ENCODE measurements at regions not wholly inside any gene's neighbourhood (a gene's known extent, or its start where the extent isn't known, plus 50 kb on each side); places are given as distances from the start of the nearest gene placed in this dataset.

DNA sequence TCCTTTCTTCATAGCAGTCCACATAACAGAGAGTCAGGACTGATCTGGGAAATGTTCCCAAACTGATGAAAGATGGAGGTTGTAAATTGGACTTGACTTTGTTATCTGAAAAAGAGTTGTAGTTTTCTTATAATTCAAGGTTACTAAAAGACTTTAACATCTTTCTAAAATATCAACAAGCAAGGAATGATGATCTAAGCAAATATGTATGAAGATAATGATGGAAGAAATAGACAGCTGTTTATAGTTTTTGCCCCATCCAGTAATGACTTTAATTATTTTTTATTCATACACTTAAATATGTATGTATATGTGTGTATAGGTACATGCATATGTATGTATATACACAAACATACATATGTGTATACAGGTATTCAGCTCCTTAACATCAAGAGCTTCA lies 411.1 kb upstream of the SPOCK3 start:
- Histone ChIP-seq H3K4me3 (ENCODE audit: extremely low read depth, insufficient read depth, low read length, poor library complexity, severe bottlenecking) (no peak overlapping the region), H3K4me1 (ENCODE audit: control insufficient read depth, insufficient read depth, low read length, poor library complexity, severe bottlenecking) (no peaks in the 10 kb centered on the region), H3K27ac (ENCODE audit: low read depth, low read length, severe bottlenecking) (no peak overlapping the region), H3K36me3 (ENCODE audit: control insufficient read depth, insufficient read depth, low read length) (no peaks in the 10 kb centered on the region), H3K9me3 (ENCODE audit: control insufficient read depth, low read length) (no peaks in the 10 kb centered on the region)

DNA sequence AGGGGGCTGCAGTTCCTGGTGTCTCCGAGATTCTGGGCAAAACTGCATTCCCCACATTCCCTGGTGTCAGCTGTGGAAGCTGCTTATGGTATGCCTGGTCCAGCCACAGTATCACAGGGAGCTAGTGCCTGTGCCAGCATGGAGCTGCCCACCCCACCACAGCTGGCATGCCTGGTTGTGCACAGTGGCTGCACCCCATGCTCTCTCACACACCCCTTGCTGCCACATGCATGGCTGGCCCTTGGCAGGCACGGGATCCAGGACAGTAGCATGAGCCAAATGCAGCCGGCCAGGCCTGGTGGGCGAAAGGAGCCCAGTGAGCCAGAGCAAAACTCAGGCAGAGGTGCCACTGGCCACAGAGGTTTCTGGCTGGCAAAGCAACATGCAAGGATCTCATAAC lies 418.0 kb upstream of the SPOCK3 start:
- peaks cover 3% of the 10 kb centered on the region for H3K9me3 ChIP-seq (ENCODE audit: control insufficient read depth, low read length)
- no peak overlapping the region for H3K27ac ChIP-seq (ENCODE audit: low read depth, low read length, severe bottlenecking)
- no peaks in the 10 kb centered on the region for H3K36me3 ChIP-seq (ENCODE audit: control insufficient read depth, insufficient read depth, low read length)
- no peaks in the 10 kb centered on the region for H3K4me1 ChIP-seq (ENCODE audit: control insufficient read depth, insufficient read depth, low read length, poor library complexity, severe bottlenecking)
- no peak overlapping the region for H3K4me3 ChIP-seq (ENCODE audit: extremely low read depth, insufficient read depth, low read length, poor library complexity, severe bottlenecking)
- 78 to 86% methylated on average over 2 to 4 of the region's 4 CpGs for WGBS, 2 experiments (ENCODE audit: insufficient coverage in 2 of 2)

DNA sequence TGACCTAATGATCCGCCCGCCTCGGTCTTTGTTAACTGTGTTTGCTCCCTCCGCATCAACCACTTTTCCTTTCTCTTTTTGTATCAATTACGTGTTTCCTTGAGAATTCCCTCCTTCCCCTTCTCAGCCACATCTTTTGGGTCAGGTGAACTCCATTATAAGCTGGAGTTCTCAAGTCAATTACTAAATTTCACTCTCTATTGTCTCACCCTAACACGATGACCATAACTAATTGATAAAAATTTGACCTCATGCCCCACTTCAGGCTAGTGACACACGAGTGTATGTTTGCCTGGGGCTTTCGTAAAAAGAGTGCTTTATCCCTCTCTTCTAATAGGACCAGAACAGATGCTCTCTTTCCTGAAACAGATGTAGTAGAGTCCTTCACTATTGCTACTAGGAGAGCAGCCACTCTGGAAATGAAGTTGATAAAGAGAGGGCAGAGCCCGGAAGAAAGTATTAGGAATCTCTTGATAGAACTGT lies 403.6 kb upstream of the ANXA10 start:
- WGBS, 2 experiments (ENCODE audit: insufficient coverage in 2 of 2), result 82 to 92% methylated on average over 3 to 8 of the region's 9 CpGs
- H3K4me1 ChIP-seq (ENCODE audit: control insufficient read depth, insufficient read depth, low read length, poor library complexity, severe bottlenecking), result no peaks in the 10 kb centered on the region
- H3K27ac ChIP-seq (ENCODE audit: low read depth, low read length, severe bottlenecking), result no peak overlapping the region

DNA sequence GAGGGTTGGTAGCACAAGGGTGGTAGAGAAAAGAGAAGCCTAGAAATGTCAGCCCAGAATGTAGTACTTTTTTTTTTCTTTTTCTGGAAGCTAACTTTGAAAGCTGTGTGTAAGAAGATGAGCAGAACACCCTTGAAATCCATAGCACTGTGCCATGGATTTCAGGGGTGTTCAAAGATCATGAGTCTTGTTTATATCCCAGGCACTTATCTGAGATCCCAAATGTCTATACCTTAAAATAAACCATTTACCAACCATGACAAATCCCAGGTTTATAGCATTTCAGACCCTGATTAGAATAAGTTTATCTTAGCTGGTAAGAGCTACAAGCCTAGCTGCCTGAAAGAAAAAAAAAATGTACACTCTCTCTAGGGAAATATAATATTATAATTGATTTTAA lies 389.9 kb upstream of the ANXA10 start:
- Histone ChIP-seq H3K27ac (ENCODE audit: low read depth, low read length, severe bottlenecking) (no peak overlapping the region), H3K4me1 (ENCODE audit: control insufficient read depth, insufficient read depth, low read length, poor library complexity, severe bottlenecking) (no peaks in the 10 kb centered on the region), H3K4me3 (ENCODE audit: extremely low read depth, insufficient read depth, low read length, poor library complexity, severe bottlenecking) (no peak overlapping the region), H3K36me3 (ENCODE audit: control insufficient read depth, insufficient read depth, low read length) (no peaks in the 10 kb centered on the region), H3K9me3 (ENCODE audit: control insufficient read depth, low read length) (no peaks in the 10 kb centered on the region)

More for the DNA sequence above, 403.6 kb upstream of the ANXA10 start:
- Histone ChIP-seq H3K36me3 (ENCODE audit: control insufficient read depth, insufficient read depth, low read length) (no peaks in the 10 kb centered on the region), H3K4me3 (ENCODE audit: extremely low read depth, insufficient read depth, low read length, poor library complexity, severe bottlenecking) (no peak overlapping the region), H3K9me3 (ENCODE audit: control insufficient read depth, low read length) (no peaks in the 10 kb centered on the region)

DNA sequence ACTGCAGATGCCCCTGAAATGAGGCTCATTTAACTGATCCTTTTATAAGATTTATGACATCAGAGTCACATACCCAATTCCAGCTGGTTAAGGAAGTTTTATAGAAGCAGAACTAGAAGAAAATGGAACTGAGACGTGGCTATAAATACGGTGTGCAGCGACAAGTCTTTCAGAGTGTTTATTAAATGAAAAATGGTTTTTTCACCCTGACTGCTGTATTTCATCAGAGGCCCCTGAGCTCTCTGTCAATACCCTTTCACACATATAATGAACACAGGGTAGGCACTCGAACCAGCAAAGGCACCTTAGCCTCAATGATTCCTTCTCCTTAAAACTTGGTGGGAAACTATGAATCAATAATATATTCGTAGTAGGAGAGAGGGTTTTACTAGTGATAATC lies 380.8 kb upstream of the ANXA10 start:
- Histone ChIP-seq H3K36me3 (ENCODE audit: control insufficient read depth, insufficient read depth, low read length) (no peaks in the 10 kb centered on the region), H3K9me3 (ENCODE audit: control insufficient read depth, low read length) (no peaks in the 10 kb centered on the region), H3K27ac (ENCODE audit: low read depth, low read length, severe bottlenecking) (no peak overlapping the region), H3K4me1 (ENCODE audit: control insufficient read depth, insufficient read depth, low read length, poor library complexity, severe bottlenecking) (no peaks in the 10 kb centered on the region), H3K4me3 (ENCODE audit: extremely low read depth, insufficient read depth, low read length, poor library complexity, severe bottlenecking) (no peak overlapping the region)
- WGBS, 2 experiments (ENCODE audit: insufficient coverage in 2 of 2), result 80 to 100% methylated on average over 1 of the region's 5 CpGs

DNA sequence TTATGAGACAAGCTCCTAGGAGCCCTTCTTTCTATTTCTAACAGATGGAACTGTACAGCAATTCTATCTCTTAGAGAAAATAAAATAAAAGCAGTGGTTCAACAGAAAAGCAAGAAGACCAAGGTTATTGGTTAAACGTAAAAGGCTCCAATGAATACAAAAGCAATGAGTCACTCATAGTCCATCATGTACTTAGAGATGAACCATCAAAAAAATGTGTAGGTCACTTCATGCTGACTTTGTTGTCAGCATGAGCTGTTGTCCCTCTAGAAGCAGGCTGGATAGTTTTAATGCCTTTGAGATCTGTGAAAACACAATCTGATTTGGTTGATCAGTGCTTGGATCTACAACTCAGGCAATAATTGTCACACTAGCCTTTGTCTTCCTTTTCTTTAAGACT lies 378.6 kb upstream of the ANXA10 start:
- H3K4me1 ChIP-seq (ENCODE audit: control insufficient read depth, insufficient read depth, low read length, poor library complexity, severe bottlenecking), result no peaks in the 10 kb centered on the region
- 86% methylated on average over 1 of the region's 1 CpG; no CpG with 5 or more reads in 1 of the 2 experiments for WGBS, 2 experiments (ENCODE audit: insufficient coverage in 2 of 2)

DNA sequence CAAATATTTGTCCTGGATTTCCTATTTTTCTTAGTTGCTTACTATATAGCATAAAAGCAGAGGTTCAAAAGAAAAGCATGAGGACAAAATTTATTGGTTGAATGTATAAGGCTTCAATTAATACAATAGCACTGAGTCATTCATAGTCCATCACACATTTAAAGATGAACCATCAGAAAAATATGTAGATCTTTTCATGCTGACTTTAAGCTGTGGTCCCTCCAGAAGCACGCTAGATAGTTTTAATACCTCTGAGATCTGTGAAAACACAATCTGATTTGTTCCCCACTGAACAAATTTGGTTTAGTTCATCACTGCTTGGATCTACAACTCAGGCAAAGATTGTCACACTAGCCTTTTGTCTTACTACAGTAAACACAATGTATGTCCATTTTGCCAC lies 377.2 kb upstream of the ANXA10 start:
- WGBS, 2 experiments (ENCODE audit: insufficient coverage in 2 of 2), result 75 to 88% methylated on average over 1 of the region's 1 CpG
- H3K4me3 ChIP-seq (ENCODE audit: extremely low read depth, insufficient read depth, low read length, poor library complexity, severe bottlenecking), result no peak overlapping the region
- H3K9me3 ChIP-seq (ENCODE audit: control insufficient read depth, low read length), result no peaks in the 10 kb centered on the region
- H3K36me3 ChIP-seq (ENCODE audit: control insufficient read depth, insufficient read depth, low read length), result no peaks in the 10 kb centered on the region
- no peaks in the 10 kb centered on the region for H3K4me1 ChIP-seq (ENCODE audit: control insufficient read depth, insufficient read depth, low read length, poor library complexity, severe bottlenecking)
- no peak overlapping the region for H3K27ac ChIP-seq (ENCODE audit: low read depth, low read length, severe bottlenecking)

More for the DNA sequence above, 378.6 kb upstream of the ANXA10 start:
- no peaks in the 10 kb centered on the region for H3K9me3 ChIP-seq (ENCODE audit: control insufficient read depth, low read length)
- no peaks in the 10 kb centered on the region for H3K36me3 ChIP-seq (ENCODE audit: control insufficient read depth, insufficient read depth, low read length)
- no peak overlapping the region for H3K4me3 ChIP-seq (ENCODE audit: extremely low read depth, insufficient read depth, low read length, poor library complexity, severe bottlenecking)
- no peak overlapping the region for H3K27ac ChIP-seq (ENCODE audit: low read depth, low read length, severe bottlenecking)

DNA sequence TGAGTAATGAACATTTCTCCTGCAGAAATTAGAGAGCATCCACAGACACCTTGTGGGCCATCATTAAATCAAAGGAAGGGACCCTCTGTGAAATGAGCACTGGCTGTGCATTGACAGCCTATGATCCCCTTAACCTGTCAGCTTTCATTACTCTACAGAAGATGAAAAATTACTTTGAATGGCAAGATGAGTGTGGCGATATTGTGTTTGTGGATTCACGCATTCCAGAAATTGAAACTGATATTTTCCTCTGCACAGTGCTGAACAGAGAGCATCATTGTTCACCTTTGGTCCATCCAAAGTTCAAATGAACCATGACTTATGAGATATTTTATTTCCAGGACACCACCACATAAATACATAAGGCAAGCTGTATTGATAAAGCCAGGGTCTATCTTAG lies 374.8 kb upstream of the ANXA10 start:
- WGBS, 2 experiments (ENCODE audit: insufficient coverage in 2 of 2), result 79% methylated on average over 2 of the region's 2 CpGs; no CpG with 5 or more reads in 1 of the 2 experiments
- H3K4me1 ChIP-seq (ENCODE audit: control insufficient read depth, insufficient read depth, low read length, poor library complexity, severe bottlenecking), result no peaks in the 10 kb centered on the region
- H3K4me3 ChIP-seq (ENCODE audit: extremely low read depth, insufficient read depth, low read length, poor library complexity, severe bottlenecking), result no peak overlapping the region
- no peaks in the 10 kb centered on the region for H3K9me3 ChIP-seq (ENCODE audit: control insufficient read depth, low read length)
- H3K36me3 ChIP-seq (ENCODE audit: control insufficient read depth, insufficient read depth, low read length), result no peaks in the 10 kb centered on the region
- no peak overlapping the region for H3K27ac ChIP-seq (ENCODE audit: low read depth, low read length, severe bottlenecking)

DNA sequence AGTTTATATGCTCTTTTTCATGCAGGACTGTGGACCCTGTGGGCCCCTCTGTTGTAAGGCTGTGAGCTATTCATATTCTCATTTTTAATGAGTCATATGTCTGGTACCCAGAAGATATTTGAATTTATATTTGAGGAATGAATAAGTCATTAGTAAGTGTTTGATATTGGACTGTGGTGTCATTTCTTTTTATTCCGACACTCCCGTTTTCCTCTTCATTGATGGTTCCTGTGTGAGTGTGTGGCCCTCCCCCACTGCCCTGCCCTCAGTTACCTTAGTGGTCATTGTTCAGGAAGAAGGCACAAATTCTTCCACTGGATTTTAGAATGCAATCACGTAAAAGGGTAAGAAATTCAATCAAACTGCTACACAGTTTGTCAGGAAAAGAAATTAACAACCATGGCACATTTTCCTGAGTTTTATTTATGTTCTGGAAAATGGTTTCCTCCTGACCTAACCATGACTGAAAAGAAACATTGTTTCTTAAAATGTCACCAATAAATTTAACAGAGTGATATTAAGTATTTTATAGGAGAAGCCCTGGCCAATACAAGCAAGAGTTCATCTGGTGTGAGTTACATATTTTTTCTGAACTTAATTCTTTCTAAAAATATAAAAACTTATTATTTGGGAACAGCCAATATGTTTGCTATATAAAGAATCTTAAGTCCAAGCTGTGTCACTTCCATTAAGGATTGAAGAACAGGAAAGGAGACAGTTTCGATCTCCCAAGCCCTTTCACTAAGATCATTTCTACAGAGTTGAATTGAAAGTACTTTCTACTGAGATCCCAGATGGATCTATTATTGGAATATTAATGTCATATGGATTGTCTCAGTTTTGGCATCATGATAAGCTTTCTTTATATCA lies 370.5 kb upstream of the ANXA10 start:
- H3K4me1 ChIP-seq (ENCODE audit: control insufficient read depth, insufficient read depth, low read length, poor library complexity, severe bottlenecking), result no peaks in the 10 kb centered on the region
- no peak overlapping the region for H3K4me3 ChIP-seq (ENCODE audit: extremely low read depth, insufficient read depth, low read length, poor library complexity, severe bottlenecking)
- 93% methylated on average over 2 of the region's 4 CpGs; no CpG with 5 or more reads in 1 of the 2 experiments for WGBS, 2 experiments (ENCODE audit: insufficient coverage in 2 of 2)
- no peaks in the 10 kb centered on the region for H3K36me3 ChIP-seq (ENCODE audit: control insufficient read depth, insufficient read depth, low read length)
- no peak overlapping the region for H3K27ac ChIP-seq (ENCODE audit: low read depth, low read length, severe bottlenecking)
- H3K9me3 ChIP-seq (ENCODE audit: control insufficient read depth, low read length), result no peaks in the 10 kb centered on the region

DNA sequence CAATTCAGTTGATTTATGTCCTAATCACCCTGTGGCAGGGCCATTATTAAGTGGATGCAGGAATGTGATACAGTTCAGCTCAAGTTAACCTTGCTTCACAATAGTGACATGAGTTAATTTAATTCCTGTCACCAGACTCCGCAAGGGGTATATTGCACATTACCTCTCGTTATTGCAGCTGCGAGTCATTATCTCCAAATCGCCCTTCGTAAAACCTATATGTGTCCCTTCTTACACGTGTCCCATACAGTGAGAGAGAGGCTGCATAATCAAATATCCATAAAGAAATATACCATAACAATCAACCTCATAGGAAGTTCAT lies 369.9 kb upstream of the ANXA10 start:
- no peak overlapping the region for H3K27ac ChIP-seq (ENCODE audit: low read depth, low read length, severe bottlenecking)
- H3K4me3 ChIP-seq (ENCODE audit: extremely low read depth, insufficient read depth, low read length, poor library complexity, severe bottlenecking), result no peak overlapping the region
- no peaks in the 10 kb centered on the region for H3K9me3 ChIP-seq (ENCODE audit: control insufficient read depth, low read length)
- no peaks in the 10 kb centered on the region for H3K36me3 ChIP-seq (ENCODE audit: control insufficient read depth, insufficient read depth, low read length)
- 96 to 97% methylated on average over 3 to 5 of the region's 6 CpGs for WGBS, 2 experiments (ENCODE audit: insufficient coverage in 2 of 2)
- no peaks in the 10 kb centered on the region for H3K4me1 ChIP-seq (ENCODE audit: control insufficient read depth, insufficient read depth, low read length, poor library complexity, severe bottlenecking)

DNA sequence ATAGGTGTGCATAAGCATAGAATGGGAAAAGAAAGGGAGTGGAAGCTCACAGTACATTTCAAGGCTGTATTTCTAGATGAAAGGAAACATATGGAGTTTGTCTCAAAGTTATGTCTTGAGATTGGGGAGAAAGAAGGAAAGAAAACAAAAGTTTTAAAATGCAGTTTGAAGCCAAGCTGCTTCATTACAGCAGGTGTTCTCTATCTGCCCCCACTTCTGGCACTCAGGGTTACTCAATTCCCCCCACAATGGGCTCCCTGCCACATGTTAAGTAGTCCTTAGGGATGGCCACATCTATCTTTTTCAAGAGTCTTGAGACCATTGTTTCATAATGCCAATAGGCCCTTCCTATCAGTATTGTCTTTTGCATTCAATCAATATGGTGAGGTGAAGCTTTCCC lies 367.4 kb upstream of the ANXA10 start:
- Histone ChIP-seq H3K27ac (ENCODE audit: low read depth, low read length, severe bottlenecking) (no peak overlapping the region), H3K4me1 (ENCODE audit: control insufficient read depth, insufficient read depth, low read length, poor library complexity, severe bottlenecking) (no peaks in the 10 kb centered on the region), H3K36me3 (ENCODE audit: control insufficient read depth, insufficient read depth, low read length) (no peaks in the 10 kb centered on the region), H3K4me3 (ENCODE audit: extremely low read depth, insufficient read depth, low read length, poor library complexity, severe bottlenecking) (no peak overlapping the region), H3K9me3 (ENCODE audit: control insufficient read depth, low read length) (no peaks in the 10 kb centered on the region)

All from mesodermal cell (in vitro differentiated cells).